Fibroblast of the aortic adventitia (primary cell): ENCODE measurements at regions not wholly inside any gene's neighbourhood (a gene's known extent, or its start where the extent isn't known, plus 50 kb on each side); places are given as distances from the start of the nearest gene placed in this dataset.

ENCODE experiments used
- DNase-seq: peaks from one replicate; pipeline ENCODE4 v3.0.0-alpha.2; 2010; ENCODE audit warnings: low read depth
- H3K4me3 ChIP-seq: 2 replicates; pipeline ENCODE4 v1.5.1; 2011; ENCODE audit warnings: low read depth, mild to moderate bottlenecking, control low read depth, low read length, moderate library complexity
- TF ChIP-seq, protein P1 (sequence below): IDR thresholded peaks from 2 replicates; pipeline ENCODE4 v1.5.1; 2011; ENCODE audit warnings: mild to moderate bottlenecking, low read length, control low read depth, inconsistent platforms; ENCODE audit not compliant: insufficient read depth

DNA sequence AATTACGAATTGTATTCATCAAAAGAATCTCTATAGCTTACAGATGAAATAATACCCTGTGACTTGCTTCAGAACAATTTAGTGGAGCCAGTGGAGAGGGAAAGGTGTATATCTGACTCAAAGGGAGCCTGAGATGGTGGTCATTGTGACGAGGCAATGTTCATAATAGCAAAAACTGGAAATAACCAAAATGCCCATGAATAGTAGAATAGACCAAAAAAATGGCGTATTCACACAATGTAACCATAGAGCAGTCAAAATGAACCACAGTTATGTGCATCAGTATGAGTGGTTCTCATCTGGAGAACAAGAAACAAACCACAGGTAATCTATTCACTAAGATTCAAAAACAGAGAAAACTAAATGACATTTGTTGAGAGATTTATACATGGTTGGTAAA lies 125.3 kb upstream of the CLNK start:
- TF ChIP-seq, protein P1, sequence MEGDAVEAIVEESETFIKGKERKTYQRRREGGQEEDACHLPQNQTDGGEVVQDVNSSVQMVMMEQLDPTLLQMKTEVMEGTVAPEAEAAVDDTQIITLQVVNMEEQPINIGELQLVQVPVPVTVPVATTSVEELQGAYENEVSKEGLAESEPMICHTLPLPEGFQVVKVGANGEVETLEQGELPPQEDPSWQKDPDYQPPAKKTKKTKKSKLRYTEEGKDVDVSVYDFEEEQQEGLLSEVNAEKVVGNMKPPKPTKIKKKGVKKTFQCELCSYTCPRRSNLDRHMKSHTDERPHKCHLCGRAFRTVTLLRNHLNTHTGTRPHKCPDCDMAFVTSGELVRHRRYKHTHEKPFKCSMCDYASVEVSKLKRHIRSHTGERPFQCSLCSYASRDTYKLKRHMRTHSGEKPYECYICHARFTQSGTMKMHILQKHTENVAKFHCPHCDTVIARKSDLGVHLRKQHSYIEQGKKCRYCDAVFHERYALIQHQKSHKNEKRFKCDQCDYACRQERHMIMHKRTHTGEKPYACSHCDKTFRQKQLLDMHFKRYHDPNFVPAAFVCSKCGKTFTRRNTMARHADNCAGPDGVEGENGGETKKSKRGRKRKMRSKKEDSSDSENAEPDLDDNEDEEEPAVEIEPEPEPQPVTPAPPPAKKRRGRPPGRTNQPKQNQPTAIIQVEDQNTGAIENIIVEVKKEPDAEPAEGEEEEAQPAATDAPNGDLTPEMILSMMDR: no peak
- no peak overlapping the region for H3K4me3 ChIP-seq
- no peak for DNase-seq

DNA sequence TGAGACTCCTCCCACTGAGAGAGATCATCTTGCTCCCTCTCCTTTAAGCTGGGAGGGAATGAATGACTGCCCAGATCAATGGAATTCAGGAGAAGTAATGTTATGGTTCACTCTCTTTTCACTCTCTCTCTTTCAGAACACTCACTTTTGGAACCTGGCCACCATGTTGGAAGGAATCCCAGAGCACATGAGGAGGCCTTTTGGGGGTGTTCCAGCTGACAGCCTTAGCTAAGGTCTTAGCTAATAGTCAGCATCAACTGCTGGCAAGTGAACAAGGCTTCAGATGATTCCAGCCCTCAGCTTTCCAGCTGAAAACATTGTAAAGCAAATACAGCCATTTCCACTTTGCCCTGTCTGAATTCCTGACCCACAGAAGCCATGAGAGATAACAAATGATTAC lies 124.0 kb upstream of the CLNK start:
- DNase-seq: peak; percentile 98
- no peak overlapping the region for H3K4me3 ChIP-seq

DNA sequence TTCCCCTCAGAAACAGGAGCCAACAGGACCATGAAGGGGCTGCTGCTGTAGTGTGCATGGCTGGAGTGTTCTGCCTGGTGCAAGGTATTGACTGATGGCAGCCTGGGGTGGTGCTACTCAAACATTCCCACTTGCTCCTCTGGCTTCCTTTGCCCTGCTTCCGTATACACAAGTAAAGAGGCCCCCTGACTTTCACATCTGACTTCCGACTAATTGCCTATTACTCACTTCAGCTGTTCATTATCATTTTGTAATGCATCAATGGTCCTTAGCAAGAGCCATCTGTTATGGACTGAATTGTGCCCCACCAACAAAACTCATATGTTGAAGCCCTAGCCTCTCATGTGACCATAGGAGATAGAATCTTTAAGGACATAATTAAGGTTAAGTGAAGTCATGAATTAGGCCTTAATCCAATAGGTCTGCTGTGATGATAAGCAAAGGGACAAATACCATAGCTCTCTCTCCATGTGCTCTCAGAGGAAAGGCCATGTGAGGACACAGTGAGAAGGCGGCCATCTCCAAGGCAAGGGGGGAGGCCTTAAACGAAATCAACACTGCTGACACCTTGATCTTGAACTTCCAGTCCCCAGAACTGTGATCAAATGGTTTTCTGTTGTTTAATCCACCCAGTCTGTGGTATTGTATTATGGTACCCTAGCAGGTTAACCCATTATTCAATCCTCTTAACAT lies 122.5 kb upstream of the CLNK start:
- H3K4me3 ChIP-seq: no peak overlapping the region
- DNase-seq: no peak
- TF ChIP-seq, protein P1: no peak

More for the DNA sequence above, 124.0 kb upstream of the CLNK start:
- TF ChIP-seq, protein P1: no peak

DNA sequence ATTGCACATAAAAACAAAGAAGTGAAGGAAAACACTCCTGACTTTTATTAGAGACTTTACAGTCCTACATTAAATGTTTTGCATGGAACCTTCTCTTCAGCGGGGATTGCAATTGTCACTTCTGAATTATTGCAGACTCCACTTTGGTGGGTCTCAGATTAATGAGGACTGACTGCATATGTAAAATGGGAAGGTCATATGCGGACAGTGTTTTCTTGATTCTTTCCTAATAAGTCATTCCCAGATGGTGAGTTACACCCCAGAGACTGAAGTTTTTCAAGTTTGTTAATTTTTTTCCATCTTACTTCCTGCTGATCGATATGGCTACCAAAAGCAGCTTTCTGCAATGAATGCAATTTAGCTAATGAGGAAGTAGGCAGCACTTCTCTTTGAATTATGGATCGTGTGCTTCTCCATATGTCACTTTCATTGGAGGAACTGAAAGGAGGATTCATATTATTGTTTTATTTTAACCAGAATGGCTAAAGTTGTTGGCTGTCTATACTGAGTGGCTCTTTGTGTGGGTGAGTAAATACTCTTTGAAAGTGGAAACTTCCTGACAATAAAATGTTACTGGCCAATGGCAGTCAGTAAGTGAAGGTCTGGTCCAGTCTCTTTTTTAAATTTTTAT lies 119.3 kb upstream of the CLNK start:
- H3K4me3 ChIP-seq: no peak overlapping the region
- TF ChIP-seq, protein P1: no peak
- no peak for DNase-seq

DNA sequence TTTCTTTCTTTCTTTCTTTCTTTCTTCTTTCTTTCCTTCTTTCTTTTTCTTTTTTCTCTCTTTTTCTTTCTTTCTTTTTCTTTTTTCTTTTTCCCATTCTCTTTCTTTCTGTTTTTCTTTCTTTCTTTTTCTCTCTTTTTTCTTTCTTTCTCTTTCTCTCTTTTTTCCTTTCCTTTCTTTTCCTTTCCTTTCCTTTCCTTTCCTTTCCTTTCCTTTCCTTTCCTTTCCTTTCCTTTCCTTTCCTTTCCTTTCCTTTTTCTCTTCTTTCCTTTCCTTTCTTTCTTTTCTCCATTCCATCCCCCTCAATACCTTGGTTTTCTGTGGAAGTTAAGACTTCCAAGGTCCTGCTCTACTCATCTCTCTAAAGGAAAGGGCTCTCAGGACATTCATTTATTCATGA lies 102.8 kb upstream of the CLNK start:
- no peak for DNase-seq
- TF ChIP-seq, protein P1: no peak
- no peak overlapping the region for H3K4me3 ChIP-seq

DNA sequence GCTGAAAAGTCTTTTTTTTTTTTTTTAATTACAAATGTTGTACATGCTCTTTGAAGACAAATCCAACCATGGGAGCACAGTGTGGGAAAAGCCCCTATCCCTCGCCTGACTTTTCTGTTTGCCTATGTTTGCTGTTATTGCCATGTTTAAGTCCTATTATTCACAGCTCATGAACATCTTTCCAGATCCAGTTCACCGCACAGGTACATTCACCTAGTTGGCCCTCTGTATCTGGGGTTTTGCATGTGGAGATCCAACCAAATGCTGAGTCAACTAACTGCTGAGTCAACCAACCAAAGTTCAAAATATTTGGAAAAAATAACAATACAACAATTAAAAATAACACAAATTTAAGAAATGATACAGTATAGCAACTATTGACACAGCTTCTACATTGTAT lies 100.1 kb upstream of the CLNK start:
- DNase-seq: no peak
- TF ChIP-seq, protein P1: no peak

More for the DNA sequence above, 100.1 kb upstream of the CLNK start:
- H3K4me3 ChIP-seq: no peak overlapping the region
